Left ventricle myocardium inferior (tissue), 1 donor: ENCODE measurements at regions not wholly inside any gene's neighbourhood (a gene's known extent, or its start where the extent isn't known, plus 50 kb on each side); places are given as distances from the start of the nearest gene placed in this dataset.

Source experiments
- DNase-seq: peaks from one replicate; pipeline ENCODE4 v3.0.0-alpha.2; 2020
- H3K27ac ChIP-seq: fragments of 200-600 bp; replicated peaks from 2 replicates; pipeline ENCODE4 v1.8.0; 2021
- H3K27me3 ChIP-seq: fragments of 200-600 bp; 2 replicates; pipeline ENCODE4 v1.8.0; 2021; ENCODE audit warnings: low read depth
- H3K36me3 ChIP-seq: fragments of 200-600 bp; 2 replicates; pipeline ENCODE4 v1.8.0; 2021
- H3K4me1 ChIP-seq: fragments of 200-600 bp; 2 replicates; pipeline ENCODE4 v1.8.0; 2021
- H3K4me3 ChIP-seq: fragments of 200-600 bp; 2 replicates; pipeline ENCODE4 v1.8.0; 2021; ENCODE audit warnings: mild to moderate bottlenecking, moderate library complexity
- H3K9me3 ChIP-seq: fragments of 200-600 bp; replicated peaks from 2 replicates; pipeline ENCODE4 v1.8.0; 2021
- CTCF ChIP-seq: fragments of 200-600 bp; IDR thresholded peaks from 2 replicates; pipeline ENCODE4 v1.8.0; 2021; ENCODE audit warnings: antibody characterized with exemption, mild to moderate bottlenecking, borderline replicate concordance
- intact Hi-C: fragments of 100-400 bp; cut with micrococcal nuclease; formaldehyde crosslinking; loops from one replicate; pipeline ENCODE4 v1.11.0; 2022
- donor health status: DM: no; HTN: yes; CAD: no; lungs with severe emphysema.

- Histone ChIP-seq H3K27ac (peak overlapping the region; percentile 71), H3K27me3 (no peaks in the 10 kb centered on the region), H3K4me3 (peak overlapping the region; percentile 9), H3K9me3 (no peaks in the 10 kb centered on the region), H3K36me3 (no peaks in the 10 kb centered on the region), H3K4me1 (peaks cover 36% of the 10 kb centered on the region)
- no peak for DNase-seq
- TF ChIP-seq CTCF, result no peak
- intact Hi-C loops, result no loop called here
Measured at GRCh38 chr5:124341066-124341858, 405.2 kb downstream of the ZNF608 start.

GRCh38 chr5:124337996-124338395, 408.4 kb downstream of the ZNF608 start:
- no peak for TF ChIP-seq CTCF
- no peak for DNase-seq
- Histone ChIP-seq H3K9me3 (no peaks in the 10 kb centered on the region), H3K4me3 (no peak overlapping the region), H3K4me1 (peaks cover 28% of the 10 kb centered on the region), H3K27me3 (no peaks in the 10 kb centered on the region), H3K36me3 (no peaks in the 10 kb centered on the region), H3K27ac (no peak overlapping the region)
- intact Hi-C loops, result no loop called here

GRCh38 chr5:124333298-124333979, 413.0 kb downstream of the ZNF608 start:
- intact Hi-C loops, result no loop called here

GRCh38 chr5:124332273-124332672, 414.2 kb downstream of the ZNF608 start:
- H3K36me3 ChIP-seq, result no peaks in the 10 kb centered on the region
- H3K4me1 ChIP-seq, result no peaks in the 10 kb centered on the region
- no peak for DNase-seq
- peaks cover 13% of the 10 kb centered on the region for H3K9me3 ChIP-seq
- TF ChIP-seq CTCF, result no peak
- intact Hi-C loops, result no loop called here
- no peaks in the 10 kb centered on the region for H3K27me3 ChIP-seq
- no peak overlapping the region for H3K27ac ChIP-seq
- H3K4me3 ChIP-seq, result no peak overlapping the region

More at GRCh38 chr5:124333298-124333979, 413.0 kb downstream of the ZNF608 start:
- Histone ChIP-seq H3K36me3 (no peaks in the 10 kb centered on the region), H3K4me1 (no peaks in the 10 kb centered on the region), H3K27me3 (no peaks in the 10 kb centered on the region), H3K27ac (no peak overlapping the region), H3K4me3 (no peak overlapping the region), H3K9me3 (peaks cover 13% of the 10 kb centered on the region)
- no peak for DNase-seq
- TF ChIP-seq CTCF, result no peak

- Histone ChIP-seq H3K9me3 (peaks cover 13% of the 10 kb centered on the region), H3K27ac (no peak overlapping the region), H3K27me3 (no peaks in the 10 kb centered on the region), H3K36me3 (no peaks in the 10 kb centered on the region), H3K4me1 (no peaks in the 10 kb centered on the region), H3K4me3 (no peak overlapping the region)
- intact Hi-C loops, result no loop called here
- DNase-seq, result no peak
- TF ChIP-seq CTCF, result no peak
Measured at GRCh38 chr5:124330595-124331220, 415.7 kb downstream of the ZNF608 start.
